ENCODE measurements at regions not wholly inside any gene's neighbourhood (a gene's known extent, or its start where the extent isn't known, plus 50 kb on each side); places are given as distances from the start of the nearest gene placed in this dataset.

DNA sequence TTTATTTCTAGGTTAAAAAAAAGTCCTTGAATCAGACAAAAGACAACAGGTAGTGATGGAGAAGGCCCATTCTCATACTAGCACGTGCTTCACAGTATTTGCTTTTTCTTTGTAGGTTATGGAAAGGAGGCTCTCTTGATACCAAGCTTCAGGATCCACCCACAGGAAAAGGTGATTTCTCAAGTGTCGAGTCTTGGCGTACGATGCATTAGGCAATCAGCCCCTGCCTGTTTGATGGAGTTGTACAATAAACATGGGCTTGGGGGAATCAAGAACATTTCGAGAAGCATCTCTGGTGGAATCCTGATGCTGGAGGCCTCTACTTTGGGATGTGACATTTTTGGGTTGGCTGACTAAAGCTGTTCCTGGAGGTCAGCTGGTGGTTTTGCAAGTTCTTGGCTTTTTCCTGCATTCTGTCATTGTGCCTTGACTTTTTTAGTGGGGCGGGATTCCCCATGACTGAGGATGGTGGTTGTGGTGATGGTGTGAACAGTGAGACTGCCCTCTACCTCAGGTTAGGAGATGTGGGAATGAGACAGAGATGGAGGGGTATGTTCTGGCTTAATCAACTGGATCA, 231.5 kb upstream of the SPRED2 start:
- no peak for DNase-seq

DNA sequence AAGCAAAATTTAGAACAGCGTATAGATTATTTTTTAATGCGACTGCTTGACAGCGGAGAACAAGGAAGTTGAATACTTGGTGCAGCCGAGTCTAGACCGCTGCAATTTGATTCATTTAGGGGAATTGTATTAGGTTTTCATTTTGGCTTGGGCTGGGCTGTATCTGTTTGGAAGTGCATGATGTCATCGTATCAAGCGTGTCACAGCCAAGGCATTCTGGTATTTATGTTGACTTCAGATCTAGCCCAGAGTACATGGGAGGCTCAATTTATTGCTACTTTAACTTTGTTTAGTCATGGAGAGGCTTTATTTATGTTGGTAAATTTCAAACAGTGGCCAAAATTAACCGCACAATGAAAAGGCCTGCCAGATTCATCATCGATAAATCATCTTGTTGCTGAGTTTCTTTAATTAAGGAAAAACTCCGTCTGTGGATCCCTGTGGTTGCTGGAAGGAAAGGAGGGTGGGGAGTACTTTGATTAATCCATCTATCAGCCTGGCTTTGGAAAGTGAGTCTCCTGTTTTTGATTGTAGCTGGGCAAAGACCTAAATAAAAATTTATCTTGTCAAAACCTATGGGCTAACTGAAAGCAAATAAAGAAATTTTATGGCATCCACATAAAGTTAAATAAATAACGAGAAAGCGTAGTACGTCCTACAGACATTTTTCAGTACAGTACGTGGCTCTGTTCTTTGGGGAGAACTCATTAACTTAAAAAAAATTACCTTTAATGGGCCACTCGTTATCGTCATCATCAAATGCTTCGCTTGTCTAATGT, 230.4 kb upstream of the SPRED2 start:
- no peak for DNase-seq

DNA sequence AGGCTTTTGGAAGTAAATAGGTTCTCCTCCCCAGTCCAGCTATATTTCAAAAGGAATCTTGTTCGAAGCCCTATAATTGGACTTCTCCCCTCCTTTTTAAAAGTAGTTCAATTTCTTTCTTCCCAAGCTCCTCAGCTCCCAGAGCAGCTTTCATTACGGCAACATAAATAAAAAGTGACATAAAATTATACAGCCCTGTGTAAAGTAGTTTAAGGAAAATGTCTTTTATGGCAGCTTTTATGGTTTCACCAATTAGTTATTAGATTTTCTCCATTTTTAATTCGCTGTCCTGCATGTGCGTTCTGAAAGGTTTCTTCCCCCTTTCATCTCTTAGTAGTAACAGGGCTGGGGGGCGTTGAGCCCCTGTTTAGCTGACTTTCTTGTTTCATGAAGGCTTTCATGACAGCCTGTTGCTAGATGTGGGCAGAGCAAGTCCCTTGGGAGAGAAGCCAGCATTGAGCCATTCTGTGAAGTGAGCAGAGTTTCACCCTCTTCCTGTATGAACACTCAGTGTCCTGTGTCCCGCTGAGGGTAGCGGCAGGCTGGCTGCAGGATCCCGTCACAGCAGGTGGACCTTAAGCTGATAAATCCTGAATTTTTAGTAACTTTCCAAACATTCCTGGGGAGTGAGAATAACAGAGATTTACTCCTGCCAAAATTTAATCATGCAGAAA, 229.7 kb upstream of the SPRED2 start:
- DNase-seq = no peak

GRCh38 chr2:65660340-65660739, 227.9 kb upstream of the SPRED2 start:
- DNase-seq = no peak

GRCh38 chr2:65658881-65659280, 226.5 kb upstream of the SPRED2 start:
- DNase-seq = no peak

GRCh38 chr2:65658266-65658665, 225.9 kb upstream of the SPRED2 start:
- no peak for DNase-seq

- DNase-seq = no peak
Observed at GRCh38 chr2:65656160-65656718, 223.8 kb upstream of the SPRED2 start.

- DNase-seq = no peak
Observed at GRCh38 chr2:65655000-65655399, 222.6 kb upstream of the SPRED2 start.

DNA sequence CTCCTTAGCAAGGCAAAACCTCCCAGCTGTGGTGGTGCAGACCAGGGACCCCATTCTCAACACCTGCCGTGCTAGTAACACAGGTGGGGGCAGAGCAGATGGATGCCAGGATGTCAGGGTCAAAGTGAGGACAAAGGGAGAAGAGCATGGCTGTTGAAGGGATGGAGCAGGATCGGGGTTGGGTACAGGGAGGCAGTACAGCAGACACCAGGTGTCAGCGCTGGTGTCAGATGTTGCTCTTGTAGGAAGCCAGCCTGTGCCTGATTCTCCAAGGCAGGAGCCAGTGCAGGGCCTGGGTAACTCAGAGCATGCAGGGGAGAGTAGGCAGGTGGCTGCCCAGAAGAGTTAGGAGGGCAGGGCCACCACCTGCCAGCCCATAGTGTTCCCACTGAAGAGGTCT, 222.1 kb upstream of the SPRED2 start:
- DNase-seq = no peak

DNA sequence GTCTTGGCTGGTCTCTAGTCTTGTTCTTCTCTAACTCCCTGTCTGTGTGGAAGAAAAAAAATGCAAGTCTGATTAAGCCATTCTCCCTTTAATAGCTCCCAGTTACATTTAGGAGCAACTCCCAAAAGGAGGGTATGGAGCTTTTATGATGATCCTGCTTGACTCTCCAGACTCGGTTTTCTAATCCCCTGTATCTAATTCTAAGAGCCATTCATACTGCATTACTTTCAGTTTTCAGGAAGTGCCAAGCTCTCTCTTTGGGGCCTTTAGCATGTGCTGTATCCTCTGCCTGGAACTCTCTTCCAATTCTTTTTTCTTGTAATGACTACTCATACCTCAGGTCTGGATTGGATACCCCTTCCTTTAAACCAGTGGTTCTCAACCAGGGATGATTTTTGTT, 219.7 kb upstream of the SPRED2 start:
- DNase-seq = no peak

- DNase-seq = no peak
Observed at GRCh38 chr2:65649811-65650589, 217.6 kb upstream of the SPRED2 start.

DNA sequence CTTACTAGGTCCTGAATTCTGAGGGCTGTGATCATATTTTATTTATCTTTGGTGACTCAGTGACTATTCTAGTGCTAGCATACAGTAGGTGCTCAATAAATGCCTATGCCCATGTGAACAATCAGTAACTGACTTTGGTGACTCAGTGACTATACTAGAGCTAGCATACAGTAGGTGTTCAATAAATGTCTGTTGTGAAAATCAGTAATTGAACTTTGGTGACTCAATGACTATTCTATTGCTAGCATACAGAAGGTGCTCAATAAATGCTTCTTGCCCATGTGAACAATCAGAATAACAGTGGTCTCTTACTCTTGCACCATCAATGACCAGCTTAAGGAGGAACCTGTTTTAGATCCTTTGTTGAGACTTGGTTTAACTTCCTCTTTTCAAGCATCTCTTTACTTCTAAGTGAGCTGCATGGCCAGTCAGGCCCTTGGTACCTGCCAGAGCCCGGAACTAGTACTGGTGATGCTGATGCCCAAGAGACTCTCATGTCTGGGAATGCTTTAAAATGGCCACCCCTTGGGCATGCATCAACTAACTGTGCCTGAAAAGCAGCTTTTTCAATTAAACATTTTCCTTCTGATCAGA, 214.9 kb upstream of the SPRED2 start:
- DNase-seq = no peak

DNA sequence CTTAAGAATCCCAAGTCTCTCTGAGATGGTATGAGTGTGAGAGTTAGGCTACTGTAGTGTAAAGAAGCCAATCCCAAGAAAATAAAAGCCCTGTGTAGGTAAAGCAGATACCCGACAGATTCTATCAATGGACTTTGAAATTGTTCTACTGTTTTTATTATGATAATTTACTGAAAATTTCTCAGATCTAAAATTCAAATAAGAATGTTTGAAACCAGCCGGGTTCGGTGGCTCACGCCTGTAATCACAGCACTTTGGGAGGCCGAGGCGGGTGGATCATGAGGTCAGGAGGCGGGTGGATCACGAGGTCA, 208.3 kb upstream of the SPRED2 start:
- no peak for DNase-seq

DNA sequence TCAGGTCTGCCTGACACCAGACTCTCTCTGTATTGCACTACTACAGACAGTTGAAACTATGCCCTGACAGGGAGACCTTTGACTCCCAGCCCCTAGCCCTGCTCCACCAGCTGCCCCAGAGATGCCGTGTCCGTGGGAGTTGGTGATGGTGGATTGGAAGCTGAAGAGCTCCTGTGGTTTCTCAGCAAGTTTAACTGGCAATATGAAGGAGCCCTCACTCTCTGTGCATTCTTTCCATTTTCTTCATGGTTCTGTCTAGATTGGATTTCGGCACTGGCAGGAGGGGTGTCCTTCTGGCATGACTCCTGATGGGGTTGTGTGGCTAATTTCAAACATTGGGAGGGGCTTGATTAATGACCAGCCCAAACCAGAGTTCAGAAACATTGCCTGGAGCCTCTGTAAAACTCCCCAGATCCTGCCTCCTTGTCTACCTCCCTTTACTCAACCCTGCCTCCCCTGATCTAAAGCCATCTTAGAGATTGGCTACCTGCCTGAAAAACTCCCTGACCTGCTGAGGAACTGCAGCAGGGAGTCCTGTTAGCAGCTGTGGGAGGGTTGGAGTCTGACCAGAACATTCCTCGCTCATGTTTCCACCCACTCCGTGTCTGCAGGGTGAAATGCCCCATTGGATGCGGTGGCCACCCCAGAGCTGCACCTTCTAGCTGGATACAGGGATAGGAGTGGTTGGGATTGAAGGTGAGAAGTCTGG, 206.9 kb upstream of the SPRED2 start:
- no peak for DNase-seq

- DNase-seq = no peak
Observed at GRCh38 chr2:65638443-65638842, 206.0 kb upstream of the SPRED2 start.

GRCh38 chr2:65636813-65637483, 204.5 kb upstream of the SPRED2 start:
- no peak for DNase-seq

- no peak for DNase-seq
Observed at GRCh38 chr2:65636024-65636423, 203.6 kb upstream of the SPRED2 start.

GRCh38 chr2:65634304-65634703, 201.9 kb upstream of the SPRED2 start:
- DNase-seq = no peak

DNA sequence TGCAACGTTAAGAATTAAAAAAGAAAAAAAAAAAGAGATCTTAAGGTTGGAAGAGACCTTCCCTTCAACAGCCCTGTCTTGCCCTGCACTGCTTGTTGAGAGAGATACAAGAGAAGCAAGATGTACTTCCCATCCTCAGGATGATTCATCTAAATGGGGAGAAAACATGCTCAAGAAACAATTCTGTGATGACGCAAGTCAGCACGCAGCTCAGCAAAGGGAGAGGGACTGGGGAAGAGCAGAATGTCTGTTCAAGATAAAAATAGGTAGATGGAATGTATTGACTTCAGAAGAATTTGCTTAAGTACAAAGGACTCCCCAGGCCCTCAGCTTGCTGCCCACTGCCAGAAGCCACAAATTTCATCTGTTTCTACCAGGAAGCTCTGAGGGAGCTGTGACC, 198.2 kb upstream of the SPRED2 start:
- DNase-seq = no peak

DNA sequence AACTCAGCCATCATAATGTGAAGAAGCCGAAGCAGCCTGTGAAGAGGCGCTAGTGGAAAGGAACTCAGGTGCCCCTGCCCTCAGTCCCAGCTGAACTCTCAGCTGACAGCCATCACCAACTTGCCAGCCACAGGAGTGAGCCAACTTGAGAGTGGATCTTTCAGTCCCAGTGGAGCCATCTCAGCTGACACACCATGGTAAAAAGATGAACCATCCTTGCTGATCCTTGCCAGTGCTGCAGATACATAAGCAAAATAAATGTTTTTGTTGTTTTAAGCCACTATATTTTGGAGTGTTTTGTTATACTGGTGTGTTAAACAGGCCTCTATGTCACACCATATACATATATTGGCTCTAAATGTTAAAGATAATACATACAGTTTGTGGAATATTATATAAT, 195.8 kb upstream of the SPRED2 start:
- no peak for DNase-seq

GRCh38 chr2:65626831-65627230, 194.4 kb upstream of the SPRED2 start:
- DNase-seq = no peak

GRCh38 chr2:65625982-65626381, 193.6 kb upstream of the SPRED2 start:
- DNase-seq = no peak

All from stimulated activated CD8-positive, alpha-beta memory T cell treated with anti-CD3 and anti-CD28 coated beads, Interleukin-4, amount 100 ng/mL, for 48 hours (primary cell).